CD4-positive, CD25-positive, alpha-beta regulatory T cell (primary cell): ENCODE measurements at regions not wholly inside any gene's neighbourhood (a gene's known extent, or its start where the extent isn't known, plus 50 kb on each side); places are given as distances from the start of the nearest gene placed in this dataset.
"Not testable (repeated sequence)": the region's sequence is repeated elsewhere in the genome, so short reads cannot be mapped to it uniquely, and the experiment has no call there.

ENCODE experiments used
- ATAC-seq, 2 donors: fragments of 150-1000 bp; cut with Tn5 transposase; one replicate each; pipeline ENCODE4 v1.10.0; 2021; ENCODE audit warnings: low read depth in 2 of 2, moderate number of reproducible peaks in 2 of 2, moderate library complexity in 1 of 2
- DNase-seq, 3 donors: peaks; one replicate each; pipeline versions ENCODE4 v3.0.0 to v3.0.0-alpha.2; 2012 to 2022; ENCODE audit warnings: mixed read lengths in 1 of 3
- H3K27ac ChIP-seq: one replicate; pipeline ENCODE4 v1.7.0; 2013; ENCODE audit warnings: mild to moderate bottlenecking, low read length; ENCODE audit not compliant: insufficient read depth, poor library complexity, severe bottlenecking
- H3K27me3 ChIP-seq: one replicate; pipeline ENCODE4 v1.7.0; 2013; ENCODE audit warnings: low read length; ENCODE audit not compliant: control insufficient read depth, insufficient read depth
- H3K36me3 ChIP-seq: one replicate; pipeline ENCODE4 v1.7.0; 2013; ENCODE audit warnings: mild to moderate bottlenecking, low read length, moderate library complexity; ENCODE audit not compliant: control insufficient read depth, insufficient read depth
- H3K4me1 ChIP-seq: 2 replicates; pipeline ENCODE4 v1.7.0; 2013; ENCODE audit warnings: mild to moderate bottlenecking, low read length; ENCODE audit not compliant: insufficient read depth, control insufficient read depth, poor library complexity, severe bottlenecking
- H3K4me3 ChIP-seq: one replicate; pipeline ENCODE4 v1.7.0; 2013; ENCODE audit warnings: low read depth, mild to moderate bottlenecking, low read length, moderate library complexity
- H3K9me3 ChIP-seq, 2 experiments: 1 replicate in 1 of 2; 2 replicates in 1 of 2; pipeline ENCODE4 v1.7.0; 2013; ENCODE audit warnings: low read length in 2 of 2, mild to moderate bottlenecking in 1 of 2, moderate library complexity in 1 of 2; ENCODE audit not compliant: control insufficient read depth in 2 of 2
- H3K27ac Mint-ChIP-seq, 3 donors: one replicate each; pipeline ENCODE4 v1.8.0; 2020 to 2022; ENCODE audit warnings: mild to moderate bottlenecking in 3 of 3, mixed read lengths in 3 of 3, moderate library complexity in 2 of 3
- H3K27me3 Mint-ChIP-seq: one replicate; pipeline ENCODE4 v1.8.0; 2022; ENCODE audit warnings: mild to moderate bottlenecking, mixed read lengths
- H3K36me3 Mint-ChIP-seq: one replicate; pipeline ENCODE4 v1.8.0; 2020; ENCODE audit warnings: mixed read lengths
- H3K4me1 Mint-ChIP-seq, 4 donors: one replicate each; pipeline ENCODE4 v1.8.0; 2020 to 2022; ENCODE audit warnings: mixed read lengths in 4 of 4, mild to moderate bottlenecking in 1 of 4
- H3K4me3 Mint-ChIP-seq, 4 donors: one replicate each; pipeline ENCODE4 v1.8.0; 2020 to 2022; ENCODE audit warnings: mild to moderate bottlenecking in 4 of 4, mixed read lengths in 4 of 4, moderate library complexity in 3 of 4
- H3K9me3 Mint-ChIP-seq, 7 donors: one replicate each; pipeline ENCODE4 v1.8.0; 2020 to 2022; ENCODE audit warnings: mixed read lengths in 7 of 7, mild to moderate bottlenecking in 3 of 7, moderate library complexity in 2 of 7

DNA sequence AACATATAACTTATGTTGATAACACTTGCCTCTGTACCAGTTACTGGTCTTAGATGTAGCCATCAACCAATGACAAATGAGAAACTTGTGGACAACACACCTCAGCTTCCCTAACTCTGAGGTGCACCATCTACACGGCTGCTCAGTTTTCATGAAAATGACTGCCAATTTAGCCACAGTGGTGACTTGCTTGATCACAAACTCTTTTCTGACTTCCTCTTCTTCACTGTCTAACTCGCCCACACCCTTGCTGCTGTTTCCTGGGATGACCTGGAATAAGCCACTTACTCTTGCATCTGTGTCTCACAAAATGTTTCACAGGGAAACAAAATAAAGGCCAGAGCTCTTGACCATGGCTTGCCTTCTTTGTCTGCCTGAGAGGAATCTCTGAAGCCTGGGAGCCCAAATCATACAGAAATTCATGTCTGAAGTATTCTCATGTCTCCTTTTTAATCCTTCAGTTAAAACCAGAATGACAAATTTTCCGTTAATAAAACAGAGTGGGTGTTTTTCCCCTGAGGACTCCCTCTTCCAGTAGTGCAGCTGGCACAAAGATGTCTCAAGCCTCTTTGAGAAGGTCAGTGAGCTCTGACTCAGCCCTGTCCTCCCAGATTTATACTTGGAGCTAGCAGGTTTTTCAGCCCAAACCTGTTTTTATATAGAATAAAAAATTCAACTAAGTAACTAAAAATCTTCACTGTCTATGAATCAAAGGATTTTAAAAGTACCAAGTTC, 126.5 kb upstream of the PAM start:
- Mint-ChIP-seq H3K27ac (no peak overlapping the region), H3K27me3 (no peaks in the 10 kb centered on the region), H3K9me3 (peaks cover 0 to 11% (median 7%) of the 10 kb centered on the region in 7 donors), H3K4me1 (no peaks in the 10 kb centered on the region), H3K4me3 (no peak overlapping the region), H3K36me3 (no peaks in the 10 kb centered on the region)
- Histone ChIP-seq H3K27me3 (peaks cover 2% of the 10 kb centered on the region), H3K4me3 (no peak overlapping the region), H3K9me3 (peaks cover 0 to under 1% of the 10 kb centered on the region in 2 experiments), H3K27ac (no peak overlapping the region), H3K4me1 (no peaks in the 10 kb centered on the region), H3K36me3 (no peaks in the 10 kb centered on the region)
- ATAC-seq = no peak
- no peak for DNase-seq

DNA sequence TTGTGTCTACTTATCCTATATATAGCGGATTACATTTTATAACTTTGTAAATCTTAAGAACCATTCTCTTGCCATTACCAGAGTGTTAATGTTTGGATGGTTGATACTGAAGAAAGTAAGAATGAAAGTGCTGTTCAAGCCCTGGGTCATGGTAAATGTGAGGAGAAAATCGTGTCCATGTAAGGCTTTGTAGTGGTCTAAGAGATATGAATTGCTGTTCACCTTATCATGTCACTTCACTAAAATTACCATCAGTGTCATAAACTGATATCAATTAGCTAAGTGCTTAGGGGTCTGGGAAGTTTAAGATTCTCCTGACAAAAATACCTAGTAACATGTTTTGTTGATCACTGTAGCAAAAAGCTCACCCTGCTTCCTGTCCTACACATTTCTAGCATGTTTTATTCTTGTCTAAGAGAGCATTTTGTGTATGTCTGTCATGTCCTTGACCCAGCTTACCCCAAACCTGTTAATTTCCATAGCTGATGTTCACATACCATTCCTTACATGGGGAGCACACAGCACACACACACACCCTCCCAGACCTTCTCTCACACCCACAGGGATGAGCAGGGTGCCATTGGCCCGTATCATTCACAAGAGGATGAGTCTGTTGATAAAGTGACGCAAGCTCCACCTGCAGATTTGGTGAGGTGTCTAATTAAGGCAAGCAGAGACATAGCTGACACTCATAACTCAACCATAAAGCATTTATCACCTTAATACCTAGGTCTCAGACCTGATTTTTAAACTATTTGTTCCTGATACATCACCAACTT, 125.1 kb upstream of the PAM start:
- Mint-ChIP-seq H3K27me3 (no peaks in the 10 kb centered on the region), H3K4me3 (no peak overlapping the region), H3K27ac (no peak overlapping the region), H3K4me1 (no peaks in the 10 kb centered on the region), H3K9me3 (peaks cover 0 to 14% (median 8%) of the 10 kb centered on the region in 7 donors), H3K36me3 (no peaks in the 10 kb centered on the region)
- H3K36me3 ChIP-seq = no peaks in the 10 kb centered on the region
- H3K4me1 ChIP-seq = no peaks in the 10 kb centered on the region
- peaks cover 0 to 2% of the 10 kb centered on the region in 2 experiments for H3K9me3 ChIP-seq
- H3K27me3 ChIP-seq = peaks cover 2% of the 10 kb centered on the region
- H3K27ac ChIP-seq = no peak overlapping the region
- no peak overlapping the region for H3K4me3 ChIP-seq
- DNase-seq (no peak), ATAC-seq (no peak)

DNA sequence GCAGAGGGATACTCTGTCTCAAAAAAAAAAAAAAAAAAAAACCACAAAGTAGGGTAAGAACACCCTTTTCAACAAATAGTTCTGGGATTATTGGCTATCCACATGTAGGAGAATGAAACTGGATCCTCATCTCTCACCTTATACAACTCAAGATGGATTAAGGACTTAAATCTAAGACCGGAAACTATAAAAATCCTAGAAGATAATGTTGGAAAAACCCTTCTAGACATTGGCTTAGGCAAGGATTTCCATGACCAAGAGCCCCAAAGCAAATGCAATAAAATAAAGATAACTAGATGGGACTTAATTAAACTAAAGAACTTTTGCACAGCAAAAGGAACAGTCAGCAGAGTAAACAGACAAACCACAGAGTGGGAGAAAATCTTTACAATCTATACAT, 119.7 kb upstream of the PAM start:
- not testable (repeated sequence) for H3K36me3 ChIP-seq, H3K27ac ChIP-seq, H3K27ac Mint-ChIP-seq, H3K36me3 Mint-ChIP-seq, H3K9me3 ChIP-seq, H3K27me3 ChIP-seq, H3K4me1 ChIP-seq, DNase-seq, H3K4me3 Mint-ChIP-seq, ATAC-seq, H3K4me1 Mint-ChIP-seq, H3K27me3 Mint-ChIP-seq, H3K4me3 ChIP-seq
- peaks cover 1 to 14% (median 8%) of the 10 kb centered on the region in 7 donors for H3K9me3 Mint-ChIP-seq

DNA sequence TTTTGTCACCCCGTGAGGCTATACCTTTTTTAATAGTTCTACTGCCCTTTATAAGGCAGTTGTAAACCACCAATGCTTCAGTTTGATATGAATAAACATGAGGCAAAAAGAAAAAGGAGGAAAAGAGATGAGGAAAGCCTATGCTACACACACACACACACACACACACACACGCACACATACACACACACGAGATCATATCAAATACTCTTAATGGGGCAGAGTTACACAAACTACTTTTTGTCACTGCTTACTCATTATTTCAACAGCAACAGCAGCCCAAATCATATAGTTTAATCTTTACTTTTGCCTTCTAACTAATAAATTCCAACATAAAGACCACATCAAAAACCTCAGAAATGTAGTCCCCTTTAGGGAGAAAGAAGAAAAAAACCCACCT, 116.8 kb upstream of the PAM start:
- Histone ChIP-seq H3K4me3 (no peak overlapping the region), H3K36me3 (no peaks in the 10 kb centered on the region), H3K4me1 (no peaks in the 10 kb centered on the region), H3K27ac (no peak overlapping the region), H3K9me3 (peaks cover 0 to 2% of the 10 kb centered on the region in 2 experiments), H3K27me3 (peaks cover 2% of the 10 kb centered on the region)
- Mint-ChIP-seq H3K27me3 (no peaks in the 10 kb centered on the region), H3K27ac (no peak overlapping the region), H3K4me1 (no peaks in the 10 kb centered on the region), H3K36me3 (no peaks in the 10 kb centered on the region), H3K9me3 (peaks cover 1 to 11% (median 7%) of the 10 kb centered on the region in 7 donors), H3K4me3 (no peak overlapping the region)
- no peak for DNase-seq
- ATAC-seq = no peak

DNA sequence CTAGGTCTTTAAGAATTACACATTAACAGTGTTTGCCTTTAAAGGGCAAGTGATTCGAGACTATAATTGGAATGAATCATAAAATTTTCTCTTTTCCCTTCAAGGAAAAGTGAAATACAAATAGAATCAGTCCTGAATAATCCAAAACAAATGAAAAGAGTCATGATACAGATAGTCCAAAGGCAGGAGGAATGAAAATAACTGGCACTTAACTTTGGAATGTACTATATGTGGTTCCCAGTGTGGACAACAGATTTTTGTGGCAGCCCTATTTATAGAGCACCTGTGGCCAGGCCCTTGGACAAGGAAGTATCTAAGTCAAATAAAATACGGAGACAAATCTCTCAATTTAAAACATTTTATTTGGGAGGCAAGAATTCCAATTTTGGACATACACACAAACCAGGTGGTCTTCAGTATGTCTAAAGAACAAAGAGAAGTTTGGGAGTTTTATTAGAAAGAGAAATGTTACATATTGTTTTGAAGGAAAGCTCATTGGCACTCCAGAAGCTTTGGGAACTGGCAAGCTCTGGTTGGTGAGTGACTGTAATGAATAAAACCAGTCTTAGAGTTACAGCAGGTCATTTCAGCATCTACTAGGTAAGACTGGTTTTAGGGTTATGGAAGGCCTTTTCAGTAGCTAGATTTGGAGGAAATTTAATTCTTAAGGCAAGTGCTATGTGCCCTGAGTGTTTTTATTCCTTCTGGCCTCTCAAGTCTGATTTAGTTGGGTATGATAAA, 116.0 kb upstream of the PAM start:
- H3K4me1 ChIP-seq = no peaks in the 10 kb centered on the region
- H3K4me3 ChIP-seq = no peak overlapping the region
- H3K36me3 ChIP-seq = no peaks in the 10 kb centered on the region
- H3K27ac Mint-ChIP-seq = no peak overlapping the region
- H3K9me3 Mint-ChIP-seq = peaks cover 0 to 15% (median 8%) of the 10 kb centered on the region in 7 donors
- H3K27ac ChIP-seq = no peak overlapping the region
- DNase-seq (no peak), ATAC-seq (no peak)
- peaks cover 4% of the 10 kb centered on the region for H3K27me3 Mint-ChIP-seq
- no peaks in the 10 kb centered on the region for H3K9me3 ChIP-seq
- no peaks in the 10 kb centered on the region for H3K4me1 Mint-ChIP-seq
- no peaks in the 10 kb centered on the region for H3K36me3 Mint-ChIP-seq
- H3K27me3 ChIP-seq = peaks cover 2% of the 10 kb centered on the region
- no peak overlapping the region for H3K4me3 Mint-ChIP-seq

DNA sequence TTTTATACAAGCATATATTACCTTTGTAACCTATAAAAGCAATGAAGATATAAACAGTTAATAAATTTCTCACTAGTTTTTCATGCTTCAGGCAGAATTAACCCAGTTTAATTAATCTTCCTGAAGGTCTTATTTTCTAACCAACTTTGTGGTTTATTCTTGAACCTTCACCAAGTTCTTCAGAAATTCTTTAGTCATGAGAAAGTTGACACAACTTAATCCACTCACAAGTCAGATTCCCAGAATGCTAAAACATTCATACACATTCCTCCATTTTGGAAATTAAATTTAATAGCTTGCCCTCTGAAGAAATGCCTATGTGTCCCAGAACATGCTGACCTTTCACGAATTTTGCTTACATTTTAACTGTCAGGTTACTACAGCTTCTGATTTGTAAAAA, 105.4 kb upstream of the PAM start:
- ATAC-seq = no peak
- Mint-ChIP-seq H3K4me3 (no peak overlapping the region), H3K27ac (no peak overlapping the region), H3K27me3 (peaks cover 15% of the 10 kb centered on the region), H3K9me3 (peaks cover 0 to 7% (median 2%) of the 10 kb centered on the region in 7 donors), H3K4me1 (no peaks in the 10 kb centered on the region), H3K36me3 (no peaks in the 10 kb centered on the region)
- no peak overlapping the region for H3K27ac ChIP-seq
- no peak for DNase-seq
- no peak overlapping the region for H3K4me3 ChIP-seq
- H3K36me3 ChIP-seq = no peaks in the 10 kb centered on the region
- no peaks in the 10 kb centered on the region for H3K4me1 ChIP-seq
- H3K27me3 ChIP-seq = peaks cover 2% of the 10 kb centered on the region
- H3K9me3 ChIP-seq = no peaks in the 10 kb centered on the region

DNA sequence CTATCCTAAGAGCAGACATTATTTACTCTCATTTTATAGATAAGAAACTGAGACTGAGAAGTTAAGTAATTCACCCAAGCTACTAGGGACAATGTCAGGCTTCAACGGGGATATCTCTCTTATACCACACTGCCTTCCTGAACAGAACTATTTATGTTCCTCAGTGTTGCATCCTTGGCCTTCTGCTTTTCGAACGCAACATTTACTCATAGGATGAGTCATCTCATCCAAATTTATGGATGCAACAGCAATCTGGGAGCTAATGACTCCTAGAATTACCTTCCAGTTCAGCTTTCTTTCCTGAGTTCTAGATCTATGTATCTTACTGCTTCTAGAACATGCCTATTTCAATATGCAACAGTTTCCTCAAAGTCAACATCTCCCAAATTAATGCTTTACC, 103.6 kb upstream of the PAM start:
- Histone ChIP-seq H3K4me1 (no peaks in the 10 kb centered on the region), H3K36me3 (no peaks in the 10 kb centered on the region), H3K27me3 (peaks cover 2% of the 10 kb centered on the region), H3K4me3 (no peak overlapping the region), H3K27ac (no peak overlapping the region), H3K9me3 (no peaks in the 10 kb centered on the region)
- Mint-ChIP-seq H3K36me3 (no peaks in the 10 kb centered on the region), H3K27me3 (peaks cover 19% of the 10 kb centered on the region), H3K4me1 (no peaks in the 10 kb centered on the region), H3K4me3 (no peak overlapping the region), H3K9me3 (peaks cover 0 to 2% (median 0%) of the 10 kb centered on the region in 7 donors), H3K27ac (no peak overlapping the region)
- ATAC-seq (no peak), DNase-seq (no peak)
